Ascending aorta (tissue), 2 donors: ENCODE measurements at regions not wholly inside any gene's neighbourhood (a gene's known extent, or its start where the extent isn't known, plus 50 kb on each side); places are given as distances from the start of the nearest gene placed in this dataset.

Source experiments
- DNase-seq, 2 donors: peaks; one replicate each; pipeline ENCODE4 v3.0.0-alpha.2; 2019; ENCODE audit warnings: low spot score in 2 of 2
- H3K27ac ChIP-seq, 2 donors: fragments of 200-600 bp; sonication (generic); one replicate each; pipeline ENCODE4 v1.5.1; 2016 to 2017; ENCODE audit warnings: mild to moderate bottlenecking in 1 of 2
- H3K27me3 ChIP-seq: fragments of 200-600 bp; sonication (generic); one replicate; pipeline ENCODE4 v1.5.1; 2017
- H3K36me3 ChIP-seq, 2 donors: fragments of 200-600 bp; sonication (generic); one replicate each; pipeline ENCODE4 v1.5.1; 2016
- H3K4me1 ChIP-seq, 2 donors: fragments of 200-600 bp; sonication (generic); one replicate each; pipeline ENCODE4 v1.5.1; 2016 to 2017; ENCODE audit warnings: mild to moderate bottlenecking in 1 of 2
- H3K4me3 ChIP-seq, 2 donors: fragments of 200-600 bp; sonication (generic); one replicate each; pipeline ENCODE4 v1.5.1; 2016 to 2017; ENCODE audit warnings: mild to moderate bottlenecking in 1 of 2
- H3K9me3 ChIP-seq, 2 donors: fragments of 200-600 bp; sonication (generic); one replicate each; pipeline ENCODE4 v1.5.1; 2016
- intact Hi-C: fragments of 100-400 bp; cut with DNase I; formaldehyde crosslinking; loops from one replicate; pipeline ENCODE4 v1.15.1; 2023
- TF ChIP-seq, protein P1 (sequence below), 3 experiments: fragments of 200-600 bp in 2 of 3; fragments of 450-650 bp in 1 of 3; sonication (generic) in 2 of 3; IDR thresholded peaks; one replicate each; pipeline ENCODE4 v1.5.1; 2016 to 2019; ENCODE audit warnings: antibody characterized with exemption in 3 of 3, mild to moderate bottlenecking in 1 of 3, moderate library complexity in 1 of 3

DNA sequence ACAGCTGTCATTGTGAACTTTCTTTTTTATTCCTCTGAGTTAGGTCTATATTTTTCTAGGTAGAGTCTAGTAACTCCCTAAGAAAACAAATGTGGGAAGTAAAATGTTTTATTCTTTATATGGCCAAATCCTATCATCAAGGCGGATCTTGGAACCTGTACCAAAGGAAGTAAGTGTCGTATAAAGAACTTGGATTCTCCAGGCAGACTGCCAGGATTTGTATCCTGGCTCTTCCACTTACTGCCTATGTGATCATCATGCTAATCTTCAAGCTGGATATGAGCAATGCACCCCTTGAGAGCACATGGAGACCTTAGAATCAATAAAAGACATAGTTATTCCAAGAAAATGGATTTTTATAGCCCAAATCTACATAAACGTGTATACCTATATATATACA is 286.5 kb downstream of the PCDH17 start:
- H3K27me3 ChIP-seq = no peaks in the 10 kb centered on the region
- no peak overlapping the region for H3K27ac ChIP-seq
- no peak for DNase-seq
- TF ChIP-seq, protein P1, sequence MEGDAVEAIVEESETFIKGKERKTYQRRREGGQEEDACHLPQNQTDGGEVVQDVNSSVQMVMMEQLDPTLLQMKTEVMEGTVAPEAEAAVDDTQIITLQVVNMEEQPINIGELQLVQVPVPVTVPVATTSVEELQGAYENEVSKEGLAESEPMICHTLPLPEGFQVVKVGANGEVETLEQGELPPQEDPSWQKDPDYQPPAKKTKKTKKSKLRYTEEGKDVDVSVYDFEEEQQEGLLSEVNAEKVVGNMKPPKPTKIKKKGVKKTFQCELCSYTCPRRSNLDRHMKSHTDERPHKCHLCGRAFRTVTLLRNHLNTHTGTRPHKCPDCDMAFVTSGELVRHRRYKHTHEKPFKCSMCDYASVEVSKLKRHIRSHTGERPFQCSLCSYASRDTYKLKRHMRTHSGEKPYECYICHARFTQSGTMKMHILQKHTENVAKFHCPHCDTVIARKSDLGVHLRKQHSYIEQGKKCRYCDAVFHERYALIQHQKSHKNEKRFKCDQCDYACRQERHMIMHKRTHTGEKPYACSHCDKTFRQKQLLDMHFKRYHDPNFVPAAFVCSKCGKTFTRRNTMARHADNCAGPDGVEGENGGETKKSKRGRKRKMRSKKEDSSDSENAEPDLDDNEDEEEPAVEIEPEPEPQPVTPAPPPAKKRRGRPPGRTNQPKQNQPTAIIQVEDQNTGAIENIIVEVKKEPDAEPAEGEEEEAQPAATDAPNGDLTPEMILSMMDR (IDR thresholded peaks at IDR 0.05) = no peak
- H3K9me3 ChIP-seq = no peaks in the 10 kb centered on the region
- no peaks in the 10 kb centered on the region for H3K4me1 ChIP-seq
- intact Hi-C loops = no loop called here
- H3K36me3 ChIP-seq = no peaks in the 10 kb centered on the region
- no peak overlapping the region for H3K4me3 ChIP-seq

DNA sequence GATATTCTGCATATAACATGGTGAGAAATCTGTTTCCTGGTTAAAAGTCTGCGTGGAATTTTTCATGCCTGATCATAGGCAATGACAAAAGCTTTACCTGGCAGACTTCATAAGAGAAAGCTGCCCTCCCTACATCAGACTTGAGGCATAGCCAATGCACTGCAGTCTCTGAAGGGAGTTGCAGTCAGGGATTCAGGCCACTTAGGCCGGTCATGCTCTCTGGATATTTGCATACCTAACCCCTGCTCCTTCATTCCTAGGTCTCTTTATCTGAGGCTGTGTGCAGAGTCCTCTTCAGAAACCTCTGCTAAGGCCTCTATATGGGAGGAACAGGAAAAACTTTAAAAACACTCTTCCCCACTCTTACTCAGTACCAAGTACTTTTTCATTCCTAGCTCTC is 287.4 kb downstream of the PCDH17 start:
- H3K4me3 ChIP-seq = no peak overlapping the region
- H3K9me3 ChIP-seq = no peaks in the 10 kb centered on the region
- no peaks in the 10 kb centered on the region for H3K4me1 ChIP-seq
- no peaks in the 10 kb centered on the region for H3K36me3 ChIP-seq
- H3K27me3 ChIP-seq = no peaks in the 10 kb centered on the region
- TF ChIP-seq, protein P1 (IDR thresholded peaks at IDR 0.05) = no peak
- no peak overlapping the region for H3K27ac ChIP-seq
- no peak for DNase-seq
- intact Hi-C loops = no loop called here

DNA sequence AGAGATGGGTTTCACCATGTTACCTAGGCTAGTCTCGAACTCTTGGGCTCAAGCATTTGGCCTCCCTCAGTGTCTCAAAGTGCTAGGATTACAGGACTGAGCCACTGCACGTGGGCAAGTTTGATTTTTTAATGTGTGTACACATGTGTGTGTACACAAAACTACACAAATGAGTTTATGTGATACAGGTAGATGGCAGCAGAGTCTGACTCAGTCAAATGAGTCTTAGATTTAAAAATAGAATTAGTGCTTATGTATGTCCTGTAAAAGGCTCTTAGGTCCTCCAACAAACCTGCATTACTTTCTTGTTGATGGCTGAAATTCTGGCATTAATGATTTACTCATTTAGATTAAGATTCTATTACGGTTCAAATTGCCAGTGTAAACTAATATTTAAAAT is 293.7 kb downstream of the PCDH17 start:
- Histone ChIP-seq H3K4me1 (no peaks in the 10 kb centered on the region), H3K27me3 (no peaks in the 10 kb centered on the region), H3K27ac (no peak overlapping the region), H3K4me3 (no peak overlapping the region), H3K36me3 (no peaks in the 10 kb centered on the region), H3K9me3 (no peaks in the 10 kb centered on the region)
- TF ChIP-seq, protein P1 (IDR thresholded peaks at IDR 0.05) = no peak
- intact Hi-C loops = no loop called here
- DNase-seq = no peak

- no peaks in the 10 kb centered on the region for H3K9me3 ChIP-seq
- H3K27ac ChIP-seq = no peak overlapping the region
- H3K36me3 ChIP-seq = no peaks in the 10 kb centered on the region
- H3K4me1 ChIP-seq = no peaks in the 10 kb centered on the region
- intact Hi-C loops = no loop called here
- TF ChIP-seq, protein P1 (IDR thresholded peaks at IDR 0.05) = no peak
- no peak overlapping the region for H3K4me3 ChIP-seq
- H3K27me3 ChIP-seq = no peaks in the 10 kb centered on the region
- no peak for DNase-seq
These were observed 294.2 kb downstream of the PCDH17 start for GRCh38 chr13:57925751-57926150.

DNA sequence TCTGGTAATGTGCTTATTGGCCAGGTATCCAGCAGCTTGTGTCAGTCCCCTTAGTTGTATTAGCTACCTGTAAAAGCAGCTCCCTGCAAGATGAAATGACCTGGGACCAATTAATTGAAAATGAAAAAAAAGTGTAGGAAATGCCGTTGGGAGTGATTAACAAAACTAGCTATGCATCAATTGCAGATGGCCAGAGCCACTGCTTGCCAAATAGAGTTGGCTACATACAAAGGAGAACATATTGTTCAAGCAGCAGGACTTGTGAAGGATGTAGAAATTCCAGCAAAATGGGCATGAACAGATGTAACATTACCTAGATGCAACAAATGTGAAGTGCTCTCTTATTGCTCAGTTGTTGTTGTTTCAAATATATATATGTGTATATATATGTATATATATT is 300.5 kb downstream of the PCDH17 start:
- intact Hi-C loops = no loop called here
- Histone ChIP-seq H3K4me1 (no peaks in the 10 kb centered on the region), H3K36me3 (no peaks in the 10 kb centered on the region), H3K27me3 (no peaks in the 10 kb centered on the region), H3K9me3 (no peaks in the 10 kb centered on the region), H3K4me3 (no peak overlapping the region), H3K27ac (no peak overlapping the region)
- TF ChIP-seq, protein P1 (IDR thresholded peaks at IDR 0.05) = no peak
- DNase-seq = no peak

GRCh38 chr13:57933606-57934005 is 302.1 kb downstream of the PCDH17 start:
- intact Hi-C loops = no loop called here
- Histone ChIP-seq H3K9me3 (no peaks in the 10 kb centered on the region), H3K27me3 (no peaks in the 10 kb centered on the region), H3K4me1 (no peaks in the 10 kb centered on the region), H3K36me3 (no peaks in the 10 kb centered on the region), H3K27ac (no peak overlapping the region), H3K4me3 (no peak overlapping the region)
- TF ChIP-seq, protein P1 (IDR thresholded peaks at IDR 0.05) = no peak
- DNase-seq = no peak
